DOHH2 (cell line): ENCODE measurements at regions not wholly inside any gene's neighbourhood (a gene's known extent, or its start where the extent isn't known, plus 50 kb on each side); places are given as distances from the start of the nearest gene placed in this dataset.

ENCODE experiments used
- CTCF ChIP-seq: fragments of 200-600 bp; sonication (generic); IDR thresholded peaks from one replicate; pipeline ENCODE4 v1.5.1; 2014; ENCODE audit warnings: antibody characterized with exemption, mild to moderate bottlenecking, low read depth, low read length; ENCODE audit not compliant: poor library complexity, severe bottlenecking
- EZH2phosphoT487 ChIP-seq: fragments of 200-600 bp; sonication (generic); IDR thresholded peaks from 2 replicates; pipeline ENCODE4 v1.6.1; 2017; ENCODE audit warnings: borderline replicate concordance, mild to moderate bottlenecking, antibody characterized with exemption, low read length, moderate library complexity, mixed read lengths

GRCh38 chrX:8869812-8870211, 68.6 kb upstream of the FAM9A start:
- TF ChIP-seq CTCF (no peak), EZH2phosphoT487 (no peak)
